Activated naive CD8-positive, alpha-beta T cell (primary cell): ENCODE measurements at regions not wholly inside any gene's neighbourhood (a gene's known extent, or its start where the extent isn't known, plus 50 kb on each side); places are given as distances from the start of the nearest gene placed in this dataset.
A peak's percentile ranks its signal among the peaks of the same experiment; 100 is the strongest.
"Not testable (repeated sequence)": the region's sequence is repeated elsewhere in the genome, so short reads cannot be mapped to it uniquely, and the experiment has no call there.

ENCODE experiments used
- H3K27ac Mint-ChIP-seq: one replicate; pipeline ENCODE4 v1.8.0; 2021; ENCODE audit warnings: mixed read lengths
- H3K27me3 Mint-ChIP-seq: one replicate; pipeline ENCODE4 v1.8.0; 2021; ENCODE audit warnings: mixed read lengths
- H3K36me3 Mint-ChIP-seq: one replicate; pipeline ENCODE4 v1.8.0; 2021; ENCODE audit warnings: mixed read lengths
- H3K4me1 Mint-ChIP-seq: one replicate; pipeline ENCODE4 v1.8.0; 2021; ENCODE audit warnings: low read depth, mixed read lengths
- H3K4me3 Mint-ChIP-seq: one replicate; pipeline ENCODE4 v1.8.0; 2021; ENCODE audit warnings: mild to moderate bottlenecking, mixed read lengths
- H3K9me3 Mint-ChIP-seq: one replicate; pipeline ENCODE4 v1.8.0; 2021; ENCODE audit warnings: low read depth, mixed read lengths

GRCh38 chr1:228935855-228936727 lies 200.8 kb downstream of the RHOU start:
- H3K4me3 Mint-ChIP-seq = peak overlapping the region; percentile 21
- no peaks in the 10 kb centered on the region for H3K27me3 Mint-ChIP-seq
- no peak overlapping the region for H3K27ac Mint-ChIP-seq
- H3K4me1 Mint-ChIP-seq = peaks cover 43% of the 10 kb centered on the region
- H3K9me3 Mint-ChIP-seq = no peaks in the 10 kb centered on the region
- H3K36me3 Mint-ChIP-seq = no peaks in the 10 kb centered on the region

GRCh38 chr1:228936881-228937280 lies 201.6 kb downstream of the RHOU start:
- Mint-ChIP-seq H3K9me3 (no peaks in the 10 kb centered on the region), H3K27me3 (no peaks in the 10 kb centered on the region), H3K4me3 (no peak overlapping the region), H3K36me3 (no peaks in the 10 kb centered on the region), H3K27ac (no peak overlapping the region), H3K4me1 (peaks cover 44% of the 10 kb centered on the region)

DNA sequence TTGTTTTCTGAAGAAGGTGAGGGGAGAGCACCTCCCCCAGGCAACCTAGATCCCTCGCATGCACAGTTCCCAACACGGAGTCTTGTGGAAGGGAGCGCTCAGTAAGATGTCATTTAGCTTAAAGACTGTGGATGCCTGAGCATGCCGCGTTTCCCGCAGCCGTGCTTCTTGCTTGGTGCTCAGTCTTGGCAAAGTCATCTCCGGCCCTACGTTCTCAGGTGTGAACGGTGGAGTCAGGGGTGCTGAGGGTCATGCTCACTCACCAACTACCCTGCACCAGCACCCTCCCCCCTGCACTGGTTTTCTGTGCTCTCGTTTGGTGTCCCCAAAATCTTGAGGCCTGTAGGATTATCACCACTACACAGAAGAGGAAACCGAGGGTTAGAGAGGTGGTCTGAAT lies 202.1 kb downstream of the RHOU start:
- Mint-ChIP-seq H3K9me3 (no peaks in the 10 kb centered on the region), H3K4me3 (no peak overlapping the region), H3K27ac (no peak overlapping the region), H3K4me1 (peaks cover 44% of the 10 kb centered on the region), H3K27me3 (no peaks in the 10 kb centered on the region), H3K36me3 (no peaks in the 10 kb centered on the region)

- no peaks in the 10 kb centered on the region for H3K36me3 Mint-ChIP-seq
- peak overlapping the region; percentile 63 for H3K4me3 Mint-ChIP-seq
- H3K27ac Mint-ChIP-seq = peak overlapping the region; percentile 84
- H3K27me3 Mint-ChIP-seq = no peaks in the 10 kb centered on the region
- peaks cover 44% of the 10 kb centered on the region for H3K4me1 Mint-ChIP-seq
- no peaks in the 10 kb centered on the region for H3K9me3 Mint-ChIP-seq
Measured at GRCh38 chr1:228937851-228938536, 202.7 kb downstream of the RHOU start.

DNA sequence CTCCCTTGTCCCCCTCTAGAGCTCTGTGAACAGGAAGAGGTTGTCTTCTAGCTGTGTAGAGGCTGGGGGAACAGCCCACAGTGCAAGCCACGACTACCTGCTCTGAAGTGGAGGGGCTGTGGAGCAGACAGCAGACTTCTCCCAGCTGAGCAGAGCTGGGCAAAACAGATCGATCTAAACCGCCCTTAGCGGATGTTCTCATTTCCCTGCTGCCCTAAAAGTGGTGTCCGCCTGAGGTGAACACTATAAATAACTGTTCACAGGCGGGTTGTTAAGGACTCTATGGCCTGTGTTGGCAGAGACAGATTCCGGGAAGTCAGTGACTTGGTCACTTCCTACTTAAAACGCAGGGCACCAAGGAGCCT lies 203.2 kb downstream of the RHOU start:
- Mint-ChIP-seq H3K27ac (peak overlapping the region; percentile 84), H3K9me3 (no peaks in the 10 kb centered on the region), H3K4me3 (peak overlapping the region; percentile 63), H3K4me1 (peaks cover 44% of the 10 kb centered on the region), H3K36me3 (no peaks in the 10 kb centered on the region), H3K27me3 (no peaks in the 10 kb centered on the region)

GRCh38 chr1:228939001-228939691 lies 203.9 kb downstream of the RHOU start:
- peak overlapping the region; percentile 75 for H3K27ac Mint-ChIP-seq
- H3K9me3 Mint-ChIP-seq = no peaks in the 10 kb centered on the region
- no peaks in the 10 kb centered on the region for H3K36me3 Mint-ChIP-seq
- H3K4me3 Mint-ChIP-seq = no peak overlapping the region
- no peaks in the 10 kb centered on the region for H3K27me3 Mint-ChIP-seq
- peaks cover 44% of the 10 kb centered on the region for H3K4me1 Mint-ChIP-seq

DNA sequence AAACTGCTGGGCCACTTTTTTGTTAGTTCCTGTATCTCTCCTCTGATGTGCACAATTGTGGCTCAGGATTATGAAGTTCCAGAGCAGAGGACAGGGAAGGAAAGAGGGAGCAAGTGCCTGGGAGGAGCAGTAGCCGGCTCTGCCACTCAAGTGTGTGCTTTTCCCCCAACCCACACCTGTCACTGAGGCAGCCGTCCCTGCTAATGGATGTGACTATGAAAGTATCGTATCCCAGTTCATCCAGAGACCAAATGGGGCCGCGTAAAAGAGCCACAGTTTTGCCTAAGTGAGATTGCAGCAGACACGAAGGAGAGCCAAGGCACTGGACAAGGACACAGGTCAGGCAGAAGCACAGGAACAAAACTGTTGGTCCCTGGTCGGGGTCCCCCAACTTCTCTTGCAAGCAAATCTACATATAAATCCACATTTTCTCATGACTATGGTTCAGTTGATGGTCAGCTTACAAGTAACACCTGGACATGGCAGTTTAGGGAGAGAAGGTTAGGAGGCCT lies 204.7 kb downstream of the RHOU start:
- no peak overlapping the region for H3K27ac Mint-ChIP-seq
- no peaks in the 10 kb centered on the region for H3K9me3 Mint-ChIP-seq
- no peak overlapping the region for H3K4me3 Mint-ChIP-seq
- no peaks in the 10 kb centered on the region for H3K27me3 Mint-ChIP-seq
- H3K36me3 Mint-ChIP-seq = no peaks in the 10 kb centered on the region
- H3K4me1 Mint-ChIP-seq = peaks cover 44% of the 10 kb centered on the region

GRCh38 chr1:228940526-228940925 lies 205.2 kb downstream of the RHOU start:
- Mint-ChIP-seq H3K4me1 (peaks cover 46% of the 10 kb centered on the region), H3K36me3 (no peaks in the 10 kb centered on the region), H3K27ac (no peak overlapping the region)

DNA sequence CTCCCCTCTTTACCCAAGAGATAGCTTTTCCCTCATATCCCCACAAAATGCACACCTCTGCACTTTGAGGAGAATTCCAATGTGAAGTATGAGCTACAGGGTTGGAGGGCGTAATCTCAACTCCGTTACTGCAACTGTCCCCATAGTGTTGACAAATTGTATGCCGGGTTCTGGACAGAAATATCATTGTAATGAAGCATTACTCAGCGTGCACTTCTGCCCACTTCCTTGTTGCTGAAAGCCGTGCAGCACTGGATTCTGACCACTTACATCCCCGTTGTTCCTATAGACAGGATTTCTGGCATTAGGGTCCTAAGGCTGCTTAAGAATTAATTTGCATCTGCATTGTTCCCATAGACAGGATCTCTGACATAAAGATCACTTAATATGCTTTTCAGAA lies 205.6 kb downstream of the RHOU start:
- Mint-ChIP-seq H3K36me3 (no peaks in the 10 kb centered on the region), H3K9me3 (no peaks in the 10 kb centered on the region), H3K27ac (no peak overlapping the region), H3K4me1 (peaks cover 42% of the 10 kb centered on the region), H3K27me3 (no peaks in the 10 kb centered on the region), H3K4me3 (no peak overlapping the region)

More at GRCh38 chr1:228940526-228940925, 205.2 kb downstream of the RHOU start:
- Mint-ChIP-seq H3K4me3 (no peak overlapping the region), H3K27me3 (no peaks in the 10 kb centered on the region), H3K9me3 (no peaks in the 10 kb centered on the region)

DNA sequence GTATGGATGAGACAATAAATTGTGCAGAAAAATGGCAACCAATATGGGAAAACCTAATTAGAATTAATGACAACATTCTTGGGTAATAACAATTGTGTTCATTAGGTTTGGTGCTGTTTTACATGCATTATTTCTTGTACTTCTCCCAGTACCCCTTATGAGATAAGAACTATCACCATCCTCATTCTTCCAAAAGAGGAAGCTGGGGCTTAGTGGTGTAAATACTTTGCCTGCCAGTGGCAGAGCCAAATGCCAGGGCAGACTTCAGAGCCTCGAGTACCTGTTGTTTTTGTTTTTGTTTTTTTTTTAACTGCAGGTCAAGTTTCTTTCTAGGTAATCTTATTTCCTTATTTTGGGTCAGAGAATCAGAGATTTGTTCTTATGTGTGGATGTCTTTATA lies 206.4 kb downstream of the RHOU start:
- Mint-ChIP-seq H3K27ac (no peak overlapping the region), H3K4me1 (peaks cover 35% of the 10 kb centered on the region), H3K36me3 (no peaks in the 10 kb centered on the region), H3K4me3 (no peak overlapping the region), H3K27me3 (no peaks in the 10 kb centered on the region), H3K9me3 (no peaks in the 10 kb centered on the region)

- Mint-ChIP-seq H3K4me1 (peaks cover 17% of the 10 kb centered on the region), H3K27ac (no peak overlapping the region), H3K9me3 (no peaks in the 10 kb centered on the region), H3K27me3 (no peaks in the 10 kb centered on the region), H3K4me3 (no peak overlapping the region), H3K36me3 (no peaks in the 10 kb centered on the region)
Measured at GRCh38 chr1:228943436-228943835, 208.2 kb downstream of the RHOU start.

DNA sequence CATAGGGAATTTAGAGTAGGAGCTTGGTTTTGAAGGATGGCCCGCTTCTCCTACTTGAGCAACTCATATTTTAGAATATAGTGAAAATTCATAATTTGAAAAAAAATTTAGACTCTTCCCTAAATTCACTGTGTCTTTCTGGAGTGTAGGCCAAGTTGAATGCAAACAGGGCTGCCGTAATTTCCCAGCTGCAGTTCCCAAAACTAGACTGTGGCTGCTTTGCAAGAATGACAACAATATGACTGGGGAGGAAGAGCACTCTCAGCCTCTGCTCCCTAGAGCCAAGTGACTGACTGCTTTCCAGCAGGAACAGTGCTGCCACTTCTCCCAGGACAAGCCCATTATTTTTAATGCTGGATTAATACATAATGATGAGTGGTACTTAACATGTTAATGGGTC lies 209.0 kb downstream of the RHOU start:
- no peaks in the 10 kb centered on the region for H3K9me3 Mint-ChIP-seq
- H3K4me3 Mint-ChIP-seq = no peak overlapping the region
- H3K4me1 Mint-ChIP-seq = peaks cover 8% of the 10 kb centered on the region
- H3K27me3 Mint-ChIP-seq = no peaks in the 10 kb centered on the region
- no peaks in the 10 kb centered on the region for H3K36me3 Mint-ChIP-seq
- no peak overlapping the region for H3K27ac Mint-ChIP-seq

DNA sequence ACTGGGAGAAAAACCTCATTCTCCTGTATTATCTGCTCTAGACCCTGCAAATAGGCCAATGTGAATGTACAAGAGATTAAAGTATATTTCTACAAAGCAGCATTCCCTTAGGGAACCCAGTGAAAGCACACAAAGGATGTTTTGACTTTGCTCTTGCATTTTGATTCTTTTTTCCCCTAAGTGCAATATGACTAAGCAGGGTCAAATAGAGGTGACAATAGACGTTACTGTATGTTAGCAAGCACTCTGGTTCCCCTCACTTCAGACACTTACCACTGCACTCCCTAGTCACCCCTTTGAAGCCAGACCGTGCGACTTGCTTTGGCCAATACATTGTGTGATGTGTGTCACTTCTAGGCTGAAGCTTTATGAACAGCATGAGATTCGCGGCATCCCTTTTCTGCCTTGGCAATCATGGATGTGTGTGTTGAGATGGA lies 209.7 kb downstream of the RHOU start:
- Mint-ChIP-seq H3K4me3 (no peak overlapping the region), H3K27ac (no peak overlapping the region), H3K27me3 (no peaks in the 10 kb centered on the region), H3K36me3 (no peaks in the 10 kb centered on the region), H3K9me3 (no peaks in the 10 kb centered on the region), H3K4me1 (peaks cover 5% of the 10 kb centered on the region)

DNA sequence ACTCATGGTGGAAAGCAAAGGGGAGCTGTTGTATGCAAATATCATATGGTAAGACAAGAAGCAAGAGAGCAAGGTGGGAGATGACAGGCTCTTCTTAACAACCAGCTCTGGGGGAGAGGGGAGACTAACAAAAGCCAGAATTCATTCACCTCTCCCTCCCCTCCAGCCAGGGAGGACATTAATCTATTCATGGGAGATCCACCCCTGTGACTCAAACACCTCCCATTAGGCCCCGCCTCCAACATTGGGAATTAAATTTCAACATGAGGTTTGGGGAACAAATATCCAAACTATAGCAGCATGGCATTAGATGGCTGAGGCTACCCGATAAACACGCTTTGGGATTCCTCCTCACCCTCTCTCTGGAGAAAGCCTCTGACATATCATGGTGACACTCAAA lies 210.6 kb downstream of the RHOU start:
- Mint-ChIP-seq H3K4me1 (peaks cover 3% of the 10 kb centered on the region), H3K27me3 (no peaks in the 10 kb centered on the region), H3K27ac (no peak overlapping the region), H3K9me3 (no peaks in the 10 kb centered on the region), H3K36me3 (no peaks in the 10 kb centered on the region), H3K4me3 (no peak overlapping the region)

GRCh38 chr1:228949617-228950016 lies 214.3 kb downstream of the RHOU start:
- H3K36me3 Mint-ChIP-seq, H3K27ac Mint-ChIP-seq, H3K4me1 Mint-ChIP-seq, H3K4me3 Mint-ChIP-seq, H3K9me3 Mint-ChIP-seq, H3K27me3 Mint-ChIP-seq: not testable (repeated sequence)
